ENCODE measurements at regions not wholly inside any gene's neighbourhood (a gene's known extent, or its start where the extent isn't known, plus 50 kb on each side); places are given as distances from the start of the nearest gene placed in this dataset.

DNA sequence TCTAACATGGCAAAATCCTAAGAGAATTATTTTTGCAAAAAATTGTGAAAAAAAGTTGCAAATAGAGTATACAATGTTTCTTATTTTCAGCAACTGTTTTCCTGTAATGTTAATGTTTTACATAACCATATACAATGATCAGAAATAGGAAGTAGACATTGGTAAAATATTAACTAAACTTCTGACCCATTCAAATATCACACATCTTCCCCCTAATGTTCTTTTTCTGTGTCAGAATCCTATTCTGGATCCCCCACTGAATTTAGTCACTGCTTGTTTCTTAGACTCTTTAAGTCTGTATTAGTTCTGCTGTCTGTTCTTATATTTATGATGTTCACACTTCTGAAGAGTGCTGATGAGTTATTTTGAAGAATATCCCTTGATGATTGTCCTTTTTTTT lies 62.0 kb downstream of the HFE start:
- no peak for DNase-seq (ENCODE audit: low read depth)

DNA sequence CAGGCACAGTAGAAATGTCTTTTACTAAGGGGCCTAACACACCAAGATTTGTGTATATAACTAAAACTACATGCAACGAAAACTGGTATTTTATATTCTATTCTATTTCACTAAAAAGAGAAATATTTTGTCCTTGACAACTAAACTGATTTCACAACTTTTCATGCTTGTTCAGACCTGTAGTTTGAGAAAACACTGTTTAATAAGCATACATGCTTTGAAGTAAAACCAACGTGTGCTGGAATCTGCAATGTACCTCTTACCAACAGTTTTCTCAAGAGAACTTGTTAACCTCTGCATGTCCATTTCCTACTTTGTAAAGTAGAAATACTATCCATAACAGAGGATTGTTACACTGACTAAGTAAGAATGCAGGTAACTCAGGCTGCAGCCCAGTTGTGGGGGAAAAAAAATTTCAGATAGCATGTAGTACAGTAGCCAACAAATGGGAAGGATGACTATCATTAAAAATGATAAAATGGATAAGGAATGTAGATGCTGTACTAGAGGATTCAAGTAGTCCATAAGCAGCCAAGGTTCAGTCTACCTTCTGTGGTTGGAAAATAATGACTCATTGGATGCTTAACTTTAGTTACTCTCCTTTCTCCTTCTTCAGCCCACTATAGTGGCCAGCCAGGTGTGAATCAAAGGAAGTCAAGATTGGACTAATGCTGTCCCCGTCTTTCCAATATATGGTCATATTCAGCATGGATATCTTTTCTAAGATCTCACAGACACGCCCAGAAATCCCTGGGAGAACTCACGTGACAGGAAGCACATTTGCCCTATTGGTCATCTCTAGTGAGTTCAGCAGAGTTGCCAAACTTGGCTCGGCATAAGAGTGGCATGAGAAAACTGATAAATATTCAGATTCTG lies 65.2 kb downstream of the HFE start:
- DNase-seq (ENCODE audit: low read depth) = no peak

DNA sequence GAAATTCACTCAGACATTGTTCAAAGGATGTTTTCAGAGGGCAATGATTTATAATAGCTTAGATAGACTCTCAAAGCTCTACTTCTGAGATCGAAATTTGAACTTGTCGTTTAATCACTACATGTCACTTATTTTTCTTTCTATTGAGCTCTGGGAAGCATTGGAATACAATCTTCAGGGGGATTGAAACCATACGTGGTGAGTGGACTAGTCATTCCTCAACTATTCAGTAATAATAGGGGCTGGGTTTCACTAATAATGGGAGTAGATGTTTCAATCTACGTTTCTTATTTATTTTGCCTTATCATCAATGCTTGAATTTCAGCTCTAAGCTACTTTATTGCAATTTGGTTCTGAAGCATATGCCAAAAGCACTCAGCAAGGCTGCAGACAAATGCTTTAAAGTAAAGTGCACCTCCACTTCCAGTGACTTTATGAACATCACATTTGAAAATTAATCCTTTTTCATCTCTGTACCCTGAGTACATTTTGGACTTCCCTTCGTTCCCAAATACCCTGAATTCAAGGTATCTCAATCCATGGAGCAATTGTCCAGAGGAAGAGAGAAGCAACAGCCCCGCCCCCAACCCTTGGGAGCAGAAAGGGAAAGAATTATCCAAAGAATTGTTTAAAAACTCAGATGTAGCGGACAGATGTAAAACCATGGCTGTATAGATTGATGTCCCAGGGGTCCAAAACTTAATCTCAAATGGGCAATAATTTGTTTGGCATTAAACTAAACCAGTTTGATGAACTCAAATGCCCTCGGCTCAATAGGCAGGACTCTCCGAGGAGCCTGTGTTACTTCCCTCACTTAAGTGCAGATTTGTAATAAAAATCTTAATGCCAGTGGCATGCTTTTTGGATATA lies 68.1 kb downstream of the HFE start:
- DNase-seq (ENCODE audit: low read depth) = no peak

DNA sequence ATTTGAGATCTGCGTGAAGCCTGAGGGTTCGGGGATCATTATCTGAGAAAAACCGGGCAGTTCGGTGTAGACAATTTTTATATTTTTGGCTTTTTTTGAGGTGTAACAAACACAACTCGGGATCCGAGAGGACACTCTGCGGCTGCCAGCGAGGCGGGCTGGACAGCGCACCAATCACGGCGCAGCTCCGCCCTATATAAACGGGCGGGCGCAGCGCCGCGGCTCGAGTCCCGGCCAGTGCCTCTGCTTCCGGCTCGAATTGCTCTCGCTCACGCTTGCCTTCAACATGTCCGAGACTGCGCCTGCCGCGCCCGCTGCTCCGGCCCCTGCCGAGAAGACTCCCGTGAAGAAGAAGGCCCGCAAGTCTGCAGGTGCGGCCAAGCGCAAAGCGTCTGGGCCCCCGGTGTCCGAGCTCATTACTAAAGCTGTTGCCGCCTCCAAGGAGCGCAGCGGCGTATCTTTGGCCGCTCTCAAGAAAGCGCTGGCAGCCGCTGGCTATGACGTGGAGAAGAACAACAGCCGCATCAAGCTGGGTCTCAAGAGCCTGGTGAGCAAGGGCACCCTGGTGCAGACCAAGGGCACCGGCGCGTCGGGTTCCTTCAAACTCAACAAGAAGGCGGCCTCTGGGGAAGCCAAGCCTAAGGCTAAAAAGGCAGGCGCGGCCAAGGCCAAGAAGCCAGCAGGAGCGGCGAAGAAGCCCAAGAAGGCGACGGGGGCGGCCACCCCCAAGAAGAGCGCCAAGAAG lies 69.0 kb downstream of the HFE start:
- peak; percentile 79 for DNase-seq (ENCODE audit: low read depth)

DNA sequence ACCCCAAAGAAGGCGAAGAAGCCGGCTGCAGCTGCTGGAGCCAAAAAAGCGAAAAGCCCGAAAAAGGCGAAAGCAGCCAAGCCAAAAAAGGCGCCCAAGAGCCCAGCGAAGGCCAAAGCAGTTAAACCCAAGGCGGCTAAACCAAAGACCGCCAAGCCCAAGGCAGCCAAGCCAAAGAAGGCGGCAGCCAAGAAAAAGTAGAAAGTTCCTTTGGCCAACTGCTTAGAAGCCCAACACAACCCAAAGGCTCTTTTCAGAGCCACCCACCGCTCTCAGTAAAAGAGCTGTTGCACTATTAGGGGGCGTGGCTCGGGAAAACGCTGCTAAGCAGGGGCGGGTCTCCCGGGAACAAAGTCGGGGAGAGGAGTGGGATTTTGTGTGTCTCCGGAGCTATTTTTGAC lies 69.6 kb downstream of the HFE start:
- DNase-seq (ENCODE audit: low read depth) = peak; percentile 15

DNA sequence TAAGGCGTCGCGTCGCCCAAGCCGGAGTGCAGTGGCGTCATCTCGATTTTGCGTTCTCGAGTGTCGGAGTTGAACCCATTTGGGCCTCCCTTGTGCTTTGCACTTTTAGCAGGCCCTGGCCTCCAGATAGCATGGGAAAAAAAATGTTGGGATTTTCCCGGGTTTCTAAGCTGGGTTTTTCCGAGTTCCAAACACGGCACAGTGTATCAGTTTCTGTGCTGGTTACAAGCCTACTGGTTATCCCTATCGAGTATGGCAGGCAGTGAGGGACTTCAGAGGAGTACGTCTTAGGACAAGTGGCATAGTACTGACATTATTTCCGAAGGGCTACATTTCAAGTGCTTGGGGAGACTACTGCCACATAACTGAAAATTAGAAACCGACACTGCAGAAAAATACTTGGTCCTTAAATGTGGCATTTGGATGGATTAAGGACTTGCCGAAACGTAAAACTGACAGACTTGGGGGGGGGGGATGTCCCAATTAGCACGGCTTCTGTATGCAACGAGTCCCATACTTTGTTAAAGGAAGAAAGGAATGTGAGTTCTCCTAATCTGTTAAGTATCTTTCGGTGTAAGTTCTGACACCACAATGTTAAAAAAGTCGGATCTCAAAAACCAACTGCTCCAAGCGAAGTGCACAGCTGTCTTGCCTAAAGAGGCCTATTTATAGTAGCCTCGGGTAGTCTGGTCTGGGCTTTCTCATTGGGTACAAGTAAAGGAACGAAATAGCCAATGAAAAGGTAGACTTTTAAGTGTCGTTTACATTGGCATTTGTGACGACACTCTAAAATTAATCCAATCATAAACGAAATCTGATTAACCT lies 70.2 kb downstream of the HFE start:
- DNase-seq (ENCODE audit: low read depth) = no peak

- peak; percentile 72 for DNase-seq (ENCODE audit: low read depth)
Measured at GRCh38 chr6:26158076-26158580, 70.9 kb downstream of the HFE start.

- peak; percentile 22 for DNase-seq (ENCODE audit: low read depth)
Measured at GRCh38 chr6:26158581-26159356, 71.5 kb downstream of the HFE start.

GRCh38 chr6:26159357-26160273 lies 72.4 kb downstream of the HFE start:
- DNase-seq (ENCODE audit: low read depth) = no peak

DNA sequence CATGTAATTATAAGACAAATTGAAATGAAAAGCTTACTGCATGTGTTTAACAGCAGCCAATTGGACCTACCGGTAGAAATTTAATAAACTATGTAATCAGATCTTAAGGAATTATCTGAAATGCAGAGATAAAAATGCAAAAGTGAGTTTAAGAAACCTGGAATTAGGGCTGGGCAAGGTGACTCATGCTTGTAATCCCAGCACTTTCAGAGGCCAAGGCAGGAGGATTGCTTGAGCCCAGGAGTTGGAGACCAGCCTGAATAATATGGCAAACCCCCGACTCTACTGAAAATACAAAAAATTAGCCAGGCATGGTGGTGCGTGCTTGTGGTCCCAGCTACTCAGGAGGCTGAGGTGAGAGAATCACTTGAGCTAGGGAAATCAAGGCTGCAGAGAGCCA lies 74.1 kb downstream of the HFE start:
- no peak for DNase-seq (ENCODE audit: low read depth)

- no peak for DNase-seq (ENCODE audit: low read depth)
Measured at GRCh38 chr6:26162399-26162798, 75.2 kb downstream of the HFE start.

- no peak for DNase-seq (ENCODE audit: low read depth)
Measured at GRCh38 chr6:26163427-26164119, 76.3 kb downstream of the HFE start.

DNA sequence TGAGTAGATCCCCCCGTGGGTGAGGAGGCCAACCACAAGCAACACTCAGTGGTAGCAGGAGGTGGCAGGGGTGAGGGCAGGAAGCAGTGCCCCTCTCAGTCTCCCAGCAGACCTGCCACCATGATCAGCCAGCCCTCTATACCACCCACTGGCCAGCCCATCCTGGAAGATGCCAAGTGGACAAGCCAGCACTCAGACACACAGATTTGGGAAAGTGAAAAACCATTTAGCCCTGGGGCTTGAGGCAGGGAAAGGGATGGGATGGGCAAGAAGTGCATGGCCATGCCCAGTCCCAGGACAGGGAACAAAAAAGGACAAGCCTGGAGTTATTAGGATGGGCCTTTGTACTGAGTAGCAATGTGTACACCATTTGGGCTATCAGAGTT lies 76.9 kb downstream of the HFE start:
- DNase-seq (ENCODE audit: low read depth) = no peak

DNA sequence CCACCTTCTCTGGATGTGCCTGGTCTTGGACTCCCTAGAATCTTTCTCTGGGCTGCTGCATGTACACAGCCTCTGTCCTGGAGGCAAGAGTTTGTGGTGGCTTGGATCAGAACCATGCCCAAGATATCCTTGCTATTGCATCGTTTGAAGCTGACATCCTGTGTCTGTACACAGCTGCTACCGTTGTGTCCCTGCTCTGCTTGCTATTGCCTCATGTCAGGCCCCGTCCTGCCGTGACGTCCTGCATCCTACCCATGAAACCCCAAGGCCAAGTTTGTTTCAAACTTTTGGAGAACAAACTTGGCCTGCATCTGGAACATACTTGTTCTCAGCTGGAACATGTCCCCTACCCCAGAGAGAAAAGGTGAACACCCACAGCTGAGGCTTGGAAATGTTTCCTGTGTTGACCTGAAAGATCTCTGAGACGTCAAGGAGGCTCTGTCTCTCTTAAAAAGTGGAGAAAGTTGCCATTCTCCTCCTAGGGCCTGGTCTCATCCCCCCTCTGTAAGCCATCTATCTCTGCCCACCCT lies 78.1 kb downstream of the HFE start:
- no peak for DNase-seq (ENCODE audit: low read depth)

DNA sequence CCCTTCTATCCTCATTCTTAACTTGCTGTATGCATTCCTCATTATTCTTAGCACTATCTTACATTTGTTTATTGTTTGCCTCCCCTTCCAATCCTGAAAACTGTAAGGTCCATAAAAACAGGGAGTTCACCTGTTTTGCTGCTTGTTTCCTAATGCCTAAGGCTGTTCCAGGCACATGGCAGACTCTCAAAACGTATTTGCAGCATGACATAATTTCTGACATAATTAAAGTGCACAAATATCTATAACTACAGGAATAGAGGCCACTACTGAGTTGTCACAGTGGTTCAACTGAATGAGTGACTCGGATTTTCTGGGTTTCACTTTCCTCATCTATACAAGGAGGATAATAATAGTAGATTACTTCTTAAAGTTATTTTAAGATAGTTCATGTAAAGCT lies 83.0 kb downstream of the HFE start:
- no peak for DNase-seq (ENCODE audit: low read depth)

DNA sequence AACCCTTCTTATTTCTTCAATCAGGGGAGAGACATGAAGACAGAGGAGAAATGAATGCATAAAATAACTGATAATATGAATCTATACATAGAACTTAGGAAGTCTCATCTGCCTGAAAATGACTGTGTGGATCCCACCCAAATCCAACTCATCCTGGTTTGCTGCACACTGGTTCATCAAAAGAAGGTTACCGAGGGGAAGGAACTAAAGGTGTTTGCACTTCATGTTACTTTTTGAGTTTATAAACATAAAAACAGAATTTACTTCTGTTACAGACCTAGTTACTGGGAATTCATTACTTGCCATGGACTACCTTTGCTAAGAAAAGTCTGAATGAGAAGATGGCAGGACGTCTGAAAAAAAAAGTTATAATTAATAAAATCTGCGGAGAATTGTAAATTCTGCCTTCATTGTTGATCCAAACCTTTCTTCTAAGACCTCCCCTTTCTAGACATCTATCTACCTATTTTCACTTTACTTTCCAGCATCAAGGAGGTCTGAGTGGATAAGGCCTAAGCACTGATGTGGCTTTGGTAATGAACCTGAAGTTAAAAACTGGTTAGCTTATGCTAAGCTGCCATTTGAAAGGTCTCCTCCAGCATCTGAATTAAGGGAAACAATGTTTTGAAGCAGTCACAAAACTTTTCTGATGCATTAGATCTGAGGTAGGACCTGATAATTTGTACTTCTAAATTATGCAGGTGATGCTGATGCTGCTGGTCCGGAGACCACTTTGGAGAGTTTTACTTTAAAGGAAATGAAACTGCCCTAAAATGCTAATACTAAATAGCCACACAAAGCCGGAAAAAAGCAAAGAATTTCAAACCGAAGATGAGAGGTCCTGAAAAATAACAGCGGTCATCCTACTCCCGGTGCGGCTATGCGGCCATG lies 84.0 kb downstream of the HFE start:
- no peak for DNase-seq (ENCODE audit: low read depth)

DNA sequence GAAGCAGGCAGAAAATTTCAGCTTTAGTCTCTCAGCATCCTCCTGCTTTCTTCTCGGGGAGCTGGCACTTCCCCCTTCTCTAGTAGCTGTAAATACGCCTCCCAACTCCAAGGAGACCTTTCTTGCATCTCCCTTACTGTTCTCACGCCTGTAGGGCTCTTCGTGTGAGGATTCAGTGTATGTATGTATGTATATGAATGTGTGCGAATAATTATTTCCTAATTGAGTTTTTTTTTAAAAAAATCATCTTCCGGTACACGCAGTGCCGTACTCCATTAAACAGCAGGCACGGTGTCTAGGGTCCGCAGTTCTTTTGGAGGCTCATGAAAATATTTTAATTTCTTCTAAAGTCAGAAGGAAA lies 85.4 kb downstream of the HFE start:
- DNase-seq (ENCODE audit: low read depth) = no peak

GRCh38 chr6:26173836-26174145 lies 86.6 kb downstream of the HFE start:
- DNase-seq (ENCODE audit: low read depth) = no peak

Data from activated gamma-delta T cell treated with anti-CD3 and anti-CD28 coated beads, Interleukin-2, amount 50 U/mL, for 16 hours (primary cell).